OCI-LY7 (cell line): ENCODE measurements at regions not wholly inside any gene's neighbourhood (a gene's known extent, or its start where the extent isn't known, plus 50 kb on each side); places are given as distances from the start of the nearest gene placed in this dataset.

Source experiments
- BruUV-seq: library from RNA; stranded (reverse); fragments of 400-500 nt; replicated peaks from 2 replicates; lab custom pipeline; 2021; lab: Mats Ljungman, UMichigan
- CTCF ChIA-PET: fragments of 300-600 bp; sonication (Branson Sonifier 250); formaldehyde crosslinking; loops from one replicate; lab custom pipeline; 2022; ENCODE audit warnings: antibody characterized with exemption; ENCODE audit not compliant: unreplicated experiment; lab: Charles Lee
- POLR2A ChIA-PET: fragments of 300-600 bp; sonication (Branson Sonifier 250); formaldehyde crosslinking; loops from one replicate; lab custom pipeline; 2022; ENCODE audit warnings: antibody characterized with exemption; lab: Charles Lee
- DNase-seq: peaks from one replicate; pipeline ENCODE4 v3.0.0-alpha.2; 2015; ENCODE audit warnings: low spot score
- H2AFZ ChIP-seq: fragments of 200-600 bp; sonication (generic), shearing (Covaris generic); 2 replicates; pipeline ENCODE4 v1.6.1; 2014; ENCODE audit warnings: mild to moderate bottlenecking, antibody characterized with exemption, low read length, moderate library complexity
- H3K27ac ChIP-seq: fragments of 200-600 bp; sonication (generic); 2 replicates; pipeline ENCODE4 v1.5.1; 2014; ENCODE audit warnings: mixed run types, low read depth, mild to moderate bottlenecking, moderate library complexity, low read length, inconsistent platforms; ENCODE audit not compliant: poor library complexity, severe bottlenecking
- H3K36me3 ChIP-seq: fragments of 200-600 bp; sonication (generic); 2 replicates; pipeline ENCODE4 v1.6.1; 2014; ENCODE audit warnings: mild to moderate bottlenecking, antibody characterized with exemption, low read length, moderate library complexity, mixed read lengths; ENCODE audit not compliant: insufficient read depth
- H3K4me1 ChIP-seq: fragments of 200-600 bp; sonication (generic); 2 replicates; pipeline ENCODE4 v1.5.1; 2014; ENCODE audit warnings: mild to moderate bottlenecking, low read length; ENCODE audit not compliant: insufficient read depth, poor library complexity, severe bottlenecking
- H3K4me2 ChIP-seq: fragments of 200-600 bp; sonication (generic); 2 replicates; pipeline ENCODE4 v1.6.1; 2014; ENCODE audit warnings: mild to moderate bottlenecking, low read length
- H3K4me3 ChIP-seq: fragments of 200-600 bp; sonication (generic); 2 replicates; pipeline ENCODE4 v1.5.1; 2014; ENCODE audit warnings: mild to moderate bottlenecking, low read depth, low read length; ENCODE audit not compliant: poor library complexity, severe bottlenecking
- H3K79me2 ChIP-seq: fragments of 200-600 bp; sonication (generic); 2 replicates; pipeline ENCODE4 v1.6.1; 2016; ENCODE audit warnings: low read depth, mild to moderate bottlenecking, low read length, moderate library complexity, mixed read lengths; ENCODE audit not compliant: insufficient read depth
- H3K9me2 ChIP-seq: fragments of 200-600 bp; sonication (generic); 2 replicates; pipeline ENCODE4 v1.6.1; 2016; ENCODE audit warnings: mild to moderate bottlenecking, low read length, mixed read lengths; ENCODE audit not compliant: insufficient read depth
- H3K9me3 ChIP-seq: fragments of 200-600 bp; sonication (generic); 2 replicates; pipeline ENCODE4 v1.6.1; 2014; ENCODE audit warnings: mild to moderate bottlenecking, mixed run types, low read length, mixed read lengths
- H4K20me1 ChIP-seq: fragments of 200-600 bp; sonication (generic); 2 replicates; pipeline ENCODE4 v1.6.1; 2014; ENCODE audit warnings: mild to moderate bottlenecking, antibody characterized with exemption, low read length, moderate library complexity, mixed read lengths; ENCODE audit not compliant: insufficient read depth
- EZH2phosphoT487 ChIP-seq: fragments of 200-600 bp; sonication (generic); IDR thresholded peaks from 2 replicates; pipeline ENCODE4 v1.6.1; 2018; ENCODE audit warnings: low read depth, borderline replicate concordance, mild to moderate bottlenecking, mixed run types, antibody characterized with exemption, low read length, moderate library complexity, mixed read lengths
- intact Hi-C: fragments of 100-400 bp; cut with micrococcal nuclease; formaldehyde crosslinking; loops from one replicate; pipeline ENCODE4 v1.10.0; 2022; ENCODE audit not compliant: unreplicated experiment
- TF ChIP-seq, protein P1 (sequence below): fragments of 200-600 bp; sonication (generic); conservative IDR thresholded peaks from 2 replicates; pipeline ENCODE4 v1.5.1; 2014; ENCODE audit warnings: mild to moderate bottlenecking, antibody characterized with exemption, low read length, moderate library complexity, mixed read lengths

DNA sequence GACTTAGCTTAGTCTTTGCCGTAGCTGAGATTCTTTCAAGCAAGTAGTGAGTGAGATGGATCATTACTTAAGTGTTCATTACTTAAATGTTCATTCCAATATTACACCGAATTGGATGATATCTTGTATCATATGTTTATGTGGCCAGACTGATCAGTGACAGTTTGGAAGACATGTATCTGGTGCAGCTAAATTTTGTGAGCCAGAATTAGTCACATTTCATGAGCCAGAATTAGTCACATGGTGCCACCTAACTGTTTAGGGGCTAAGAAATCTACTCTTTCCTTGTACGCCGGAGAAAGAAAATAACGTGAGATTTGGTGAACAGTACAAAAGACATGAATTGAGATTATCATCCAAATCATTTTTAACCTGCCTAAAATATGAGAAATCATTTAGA, 355.6 kb downstream of the USP25 start:
- no peaks in the 10 kb centered on the region for H3K4me1 ChIP-seq
- no peaks in the 10 kb centered on the region for H3K36me3 ChIP-seq
- DNase-seq, result no peak
- H2AFZ ChIP-seq, result no peak overlapping the region
- BruUV-seq, result no TSS peak
- no peak for TF ChIP-seq EZH2phosphoT487
- TF ChIP-seq, protein P1, sequence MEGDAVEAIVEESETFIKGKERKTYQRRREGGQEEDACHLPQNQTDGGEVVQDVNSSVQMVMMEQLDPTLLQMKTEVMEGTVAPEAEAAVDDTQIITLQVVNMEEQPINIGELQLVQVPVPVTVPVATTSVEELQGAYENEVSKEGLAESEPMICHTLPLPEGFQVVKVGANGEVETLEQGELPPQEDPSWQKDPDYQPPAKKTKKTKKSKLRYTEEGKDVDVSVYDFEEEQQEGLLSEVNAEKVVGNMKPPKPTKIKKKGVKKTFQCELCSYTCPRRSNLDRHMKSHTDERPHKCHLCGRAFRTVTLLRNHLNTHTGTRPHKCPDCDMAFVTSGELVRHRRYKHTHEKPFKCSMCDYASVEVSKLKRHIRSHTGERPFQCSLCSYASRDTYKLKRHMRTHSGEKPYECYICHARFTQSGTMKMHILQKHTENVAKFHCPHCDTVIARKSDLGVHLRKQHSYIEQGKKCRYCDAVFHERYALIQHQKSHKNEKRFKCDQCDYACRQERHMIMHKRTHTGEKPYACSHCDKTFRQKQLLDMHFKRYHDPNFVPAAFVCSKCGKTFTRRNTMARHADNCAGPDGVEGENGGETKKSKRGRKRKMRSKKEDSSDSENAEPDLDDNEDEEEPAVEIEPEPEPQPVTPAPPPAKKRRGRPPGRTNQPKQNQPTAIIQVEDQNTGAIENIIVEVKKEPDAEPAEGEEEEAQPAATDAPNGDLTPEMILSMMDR, result no peak
- no peaks in the 10 kb centered on the region for H3K9me3 ChIP-seq
- H3K79me2 ChIP-seq, result no peaks in the 10 kb centered on the region
- no peak overlapping the region for H3K27ac ChIP-seq
- no peaks in the 10 kb centered on the region for H3K9me2 ChIP-seq
- H4K20me1 ChIP-seq, result no peaks in the 10 kb centered on the region
- ChIA-PET POLR2A (interaction anchor here (0.8 to 1.2 kb wide), 2 partner anchors 13 to 16 kb away, joined by 3 read pairs; no protein-coding TSS in a partner anchor), CTCF (no interaction called here)
- H3K4me3 ChIP-seq, result no peak overlapping the region
- intact Hi-C loops, result no loop called here
- H3K4me2 ChIP-seq, result no peak overlapping the region

DNA sequence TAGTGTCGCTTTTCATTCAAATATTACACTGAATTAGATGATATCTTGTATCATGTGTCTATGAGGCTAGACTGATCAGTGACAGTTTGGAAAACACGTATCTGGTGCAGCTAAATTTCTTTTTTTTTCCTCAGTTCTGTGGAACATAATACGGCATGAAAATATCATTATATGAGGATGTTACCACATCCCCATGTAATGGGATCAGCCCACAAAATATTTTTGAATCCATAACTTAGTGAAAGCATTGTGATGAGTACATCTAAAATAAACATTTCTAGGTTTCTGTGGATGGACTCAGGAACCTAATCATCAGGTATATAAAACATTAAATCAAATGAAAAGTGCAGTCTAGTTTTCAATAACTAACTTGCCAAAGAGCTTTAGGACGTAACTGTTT, 356.3 kb downstream of the USP25 start:
- no peak for TF ChIP-seq EZH2phosphoT487
- TF ChIP-seq, protein P1, result no peak
- CTCF ChIA-PET, result no interaction called here
- intact Hi-C loops, result no loop called here
- POLR2A ChIA-PET, result no interaction called here
- H4K20me1 ChIP-seq, result no peaks in the 10 kb centered on the region
- no peaks in the 10 kb centered on the region for H3K9me2 ChIP-seq
- H3K4me1 ChIP-seq, result no peaks in the 10 kb centered on the region
- DNase-seq, result no peak
- H3K4me2 ChIP-seq, result no peak overlapping the region
- no peaks in the 10 kb centered on the region for H3K79me2 ChIP-seq
- no peaks in the 10 kb centered on the region for H3K9me3 ChIP-seq
- no TSS peak for BruUV-seq
- H3K4me3 ChIP-seq, result no peak overlapping the region
- no peaks in the 10 kb centered on the region for H3K36me3 ChIP-seq
- no peak overlapping the region for H3K27ac ChIP-seq
- no peak overlapping the region for H2AFZ ChIP-seq

DNA sequence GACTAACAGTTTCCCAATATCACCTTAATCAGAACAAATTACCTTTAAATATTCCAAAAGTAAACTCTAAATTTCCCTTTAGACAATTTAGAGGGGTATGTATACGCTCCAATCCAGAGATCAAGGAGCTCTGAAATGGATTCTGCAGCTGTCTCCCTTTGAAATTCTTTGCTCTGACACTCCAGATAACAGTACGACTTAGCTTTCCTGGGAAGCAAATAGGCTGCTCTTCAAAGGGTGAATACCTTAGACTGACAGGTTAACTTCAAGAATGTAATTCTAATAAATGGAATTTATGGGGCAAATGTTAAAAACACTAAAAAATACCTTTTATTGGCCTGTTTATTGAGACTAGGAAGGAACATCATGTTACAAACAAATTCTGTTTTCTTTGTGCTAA, 357.2 kb downstream of the USP25 start:
- no peak overlapping the region for H3K4me2 ChIP-seq
- no peak overlapping the region for H3K4me3 ChIP-seq
- POLR2A ChIA-PET, result no interaction called here
- H3K9me3 ChIP-seq, result no peaks in the 10 kb centered on the region
- intact Hi-C loops, result no loop called here
- H3K4me1 ChIP-seq, result no peaks in the 10 kb centered on the region
- no peak for DNase-seq
- no peak for TF ChIP-seq EZH2phosphoT487
- CTCF ChIA-PET, result no interaction called here
- no peak overlapping the region for H2AFZ ChIP-seq
- H4K20me1 ChIP-seq, result no peaks in the 10 kb centered on the region
- no peaks in the 10 kb centered on the region for H3K9me2 ChIP-seq
- no peak overlapping the region for H3K27ac ChIP-seq
- no peaks in the 10 kb centered on the region for H3K79me2 ChIP-seq
- no TSS peak for BruUV-seq
- no peaks in the 10 kb centered on the region for H3K36me3 ChIP-seq
